HEK293T (cell line): ENCODE measurements at regions not wholly inside any gene's neighbourhood (a gene's known extent, or its start where the extent isn't known, plus 50 kb on each side); places are given as distances from the start of the nearest gene placed in this dataset.

Source experiments
- CTCF ChIA-PET: fragments of 350-600 bp; formaldehyde crosslinking; extraction: SDS; loops from one replicate; lab custom pipeline; 2021; ENCODE audit warnings: antibody characterized with exemption, inconsistent platforms; lab: Yijun Ruan, JAX
- POLR2A ChIA-PET: fragments of 350-600 bp; formaldehyde crosslinking; extraction: SDS; loops from one replicate; lab custom pipeline; 2020; ENCODE audit warnings: antibody characterized with exemption, inconsistent platforms; lab: Yijun Ruan, JAX
- DNase-seq: peaks from one replicate; pipeline ENCODE4 v3.0.0; 2012; ENCODE audit warnings: mixed read lengths; ENCODE audit errors: extremely low spot score
- BHLHE40 ChIP-seq: fragments of 450-650 bp; IDR thresholded peaks from 2 replicates; pipeline ENCODE4 v1.6.1; 2016; ENCODE audit warnings: mild to moderate bottlenecking, moderate library complexity, borderline replicate concordance
- LEF1 ChIP-seq: fragments of 450-650 bp; IDR thresholded peaks from 2 replicates; pipeline ENCODE4 v1.6.1; 2017; ENCODE audit warnings: mild to moderate bottlenecking, borderline replicate concordance
- NFRKB ChIP-seq: fragments of 450-650 bp; IDR thresholded peaks from 2 replicates; pipeline ENCODE4 v1.6.1; 2016; ENCODE audit warnings: mild to moderate bottlenecking, moderate library complexity
- SUZ12 ChIP-seq: fragments of 450-650 bp; IDR thresholded peaks from 2 replicates; pipeline ENCODE4 v1.6.1; 2016; ENCODE audit warnings: mild to moderate bottlenecking

DNA sequence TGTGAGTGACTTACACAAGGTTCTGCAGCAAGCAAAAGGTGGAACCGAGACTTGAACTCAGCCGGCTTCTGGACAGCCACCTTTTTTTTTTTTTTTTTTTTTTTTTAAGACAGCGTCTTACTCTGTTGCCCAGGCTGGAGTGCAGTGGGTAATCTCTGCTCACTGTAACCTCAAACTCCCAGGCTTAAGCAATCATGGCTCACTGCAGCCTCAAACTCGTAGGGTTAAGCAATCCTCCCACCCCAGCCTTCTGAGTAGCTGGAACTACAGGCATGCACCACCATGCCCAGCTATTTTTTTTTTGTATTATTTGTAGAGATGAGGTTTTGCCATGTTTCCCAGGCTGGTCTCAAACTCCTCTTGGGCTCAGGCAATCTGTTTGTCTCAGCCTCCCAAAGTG lies 55.2 kb upstream of the GOT2 start:
- TF ChIP-seq NFRKB (no peak), BHLHE40 (no peak), LEF1 (no peak), SUZ12 (no peak)
- CTCF ChIA-PET = no interaction called here
- DNase-seq = no peak
- POLR2A ChIA-PET = no interaction called here
